Activated T-helper 17 cell treated with anti-CD3 and anti-CD28 coated beads, Interleukin-2, amount 50 U/mL, for 72 hours (primary cell): ENCODE measurements at regions not wholly inside any gene's neighbourhood (a gene's known extent, or its start where the extent isn't known, plus 50 kb on each side); places are given as distances from the start of the nearest gene placed in this dataset.

Experiments used
- ATAC-seq: fragments of 150-1000 bp; cut with Tn5 transposase; replicated peaks from 2 replicates; pipeline ENCODE4 v1.10.0; 2021; ENCODE audit warnings: mild to moderate bottlenecking, moderate library complexity
- H3K27ac Mint-ChIP-seq: one replicate; pipeline ENCODE4 v1.8.0; 2022; ENCODE audit warnings: mixed read lengths
- H3K27me3 Mint-ChIP-seq: one replicate; pipeline ENCODE4 v1.8.0; 2022; ENCODE audit warnings: mixed read lengths
- H3K36me3 Mint-ChIP-seq: one replicate; pipeline ENCODE4 v1.8.0; 2022; ENCODE audit warnings: low read depth, mild to moderate bottlenecking, mixed read lengths
- H3K4me1 Mint-ChIP-seq: one replicate; pipeline ENCODE4 v1.8.0; 2022; ENCODE audit warnings: mixed read lengths
- H3K4me3 Mint-ChIP-seq: one replicate; pipeline ENCODE4 v1.8.0; 2022; ENCODE audit warnings: mild to moderate bottlenecking, mixed read lengths
- H3K9me3 Mint-ChIP-seq: one replicate; pipeline ENCODE4 v1.8.0; 2022; ENCODE audit warnings: mixed read lengths

- no peak overlapping the region for H3K4me3 Mint-ChIP-seq
- no peak for ATAC-seq
- H3K27me3 Mint-ChIP-seq, result no peaks in the 10 kb centered on the region
- H3K27ac Mint-ChIP-seq, result no peak overlapping the region
- peaks cover 5% of the 10 kb centered on the region for H3K9me3 Mint-ChIP-seq
- no peaks in the 10 kb centered on the region for H3K36me3 Mint-ChIP-seq
- H3K4me1 Mint-ChIP-seq, result no peaks in the 10 kb centered on the region
Observed at GRCh38 chr3:1773679-1774078, 325.0 kb upstream of the CNTN4 start.

DNA sequence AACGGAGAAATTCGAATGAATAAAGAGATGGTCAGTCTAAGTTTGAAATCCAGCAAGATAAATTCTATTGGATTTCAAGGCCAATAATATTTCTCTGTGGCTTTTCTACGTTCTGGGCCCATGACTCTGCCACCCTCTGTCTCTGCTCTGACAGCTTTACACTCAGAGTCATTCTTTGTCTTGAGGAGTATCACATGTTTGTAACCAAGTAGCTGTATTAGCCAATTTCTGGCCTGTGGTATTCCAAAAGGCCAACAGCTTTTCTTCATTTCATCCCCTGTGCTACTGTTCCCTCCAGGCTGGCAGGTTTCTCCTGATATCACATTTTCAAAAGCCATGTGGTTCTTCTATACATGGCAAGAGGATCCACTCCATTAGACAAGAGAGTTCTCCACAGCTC is 324.1 kb upstream of the CNTN4 start:
- Mint-ChIP-seq H3K27ac (no peak overlapping the region), H3K36me3 (no peaks in the 10 kb centered on the region), H3K27me3 (no peaks in the 10 kb centered on the region), H3K9me3 (peaks cover 5% of the 10 kb centered on the region), H3K4me3 (no peak overlapping the region), H3K4me1 (no peaks in the 10 kb centered on the region)
- ATAC-seq, result no peak

DNA sequence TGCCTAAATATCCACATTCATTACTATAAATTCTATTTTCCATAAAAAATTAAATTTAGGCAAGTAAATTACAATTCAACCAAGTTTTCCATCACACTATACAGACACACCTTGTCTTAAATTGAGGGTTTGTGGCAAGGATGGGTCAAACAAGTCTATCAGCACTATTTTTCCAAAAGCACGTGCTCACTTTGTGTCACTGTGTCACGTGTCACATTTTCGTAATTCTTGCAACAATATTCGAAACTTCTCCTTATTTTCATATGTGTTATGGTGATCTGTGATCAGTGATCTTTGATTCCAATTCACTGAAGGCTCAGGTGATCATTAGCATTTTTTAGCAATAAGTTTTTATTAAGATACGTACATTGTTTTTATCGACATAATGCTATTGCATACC is 323.3 kb upstream of the CNTN4 start:
- H3K4me3 Mint-ChIP-seq, result no peak overlapping the region
- H3K4me1 Mint-ChIP-seq, result no peaks in the 10 kb centered on the region
- H3K27ac Mint-ChIP-seq, result no peak overlapping the region
- H3K36me3 Mint-ChIP-seq, result no peaks in the 10 kb centered on the region
- no peak for ATAC-seq
- H3K27me3 Mint-ChIP-seq, result no peaks in the 10 kb centered on the region
- H3K9me3 Mint-ChIP-seq, result peaks cover 5% of the 10 kb centered on the region

DNA sequence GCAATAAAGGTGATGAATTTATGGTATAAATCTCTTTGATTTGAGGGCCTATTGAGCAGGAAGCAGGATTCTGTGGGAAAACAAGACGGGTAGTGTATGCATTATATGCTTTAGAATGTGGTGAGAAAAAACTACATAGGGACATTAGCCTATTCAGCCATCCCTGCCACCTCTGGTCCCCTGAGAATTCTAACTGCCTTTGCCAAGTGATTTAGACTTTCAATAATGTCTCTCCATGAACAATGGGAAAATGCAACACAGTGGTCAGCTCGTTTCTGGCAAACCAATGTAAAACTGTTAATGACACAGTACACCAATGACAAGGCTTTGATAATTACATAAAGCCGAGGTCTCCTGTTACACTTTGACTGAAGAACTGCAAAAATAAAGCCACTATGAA is 314.7 kb upstream of the CNTN4 start:
- Mint-ChIP-seq H3K9me3 (peaks cover 9% of the 10 kb centered on the region), H3K36me3 (no peaks in the 10 kb centered on the region), H3K4me1 (no peaks in the 10 kb centered on the region), H3K27ac (no peak overlapping the region), H3K4me3 (no peak overlapping the region), H3K27me3 (no peaks in the 10 kb centered on the region)
- ATAC-seq, result no peak

- H3K4me1 Mint-ChIP-seq, result no peaks in the 10 kb centered on the region
- ATAC-seq, result no peak
- H3K9me3 Mint-ChIP-seq, result peaks cover 9% of the 10 kb centered on the region
- no peaks in the 10 kb centered on the region for H3K27me3 Mint-ChIP-seq
- H3K36me3 Mint-ChIP-seq, result no peaks in the 10 kb centered on the region
- H3K27ac Mint-ChIP-seq, result no peak overlapping the region
- no peak overlapping the region for H3K4me3 Mint-ChIP-seq
Observed at GRCh38 chr3:1787094-1787493, 311.6 kb upstream of the CNTN4 start.

DNA sequence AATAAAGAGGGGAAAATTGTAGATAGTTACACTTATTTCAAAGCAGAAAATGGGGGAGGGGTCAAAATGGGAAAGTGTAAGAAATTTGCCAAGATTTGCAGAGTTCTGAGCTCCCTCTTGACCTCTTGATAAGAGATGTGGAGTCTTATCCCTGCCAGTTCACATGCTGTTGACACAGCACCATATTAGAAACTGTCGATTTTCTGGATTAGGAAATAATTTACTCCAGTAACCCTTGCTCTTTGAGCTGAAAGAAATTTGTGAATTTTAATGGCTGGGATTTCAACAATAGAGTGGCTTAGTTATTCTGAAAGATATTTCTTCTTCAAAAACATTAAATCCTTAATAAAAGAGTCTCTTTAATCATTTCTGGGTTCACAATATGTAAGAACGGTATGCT is 306.2 kb upstream of the CNTN4 start:
- H3K36me3 Mint-ChIP-seq, result no peaks in the 10 kb centered on the region
- peaks cover under 1% of the 10 kb centered on the region for H3K9me3 Mint-ChIP-seq
- H3K4me3 Mint-ChIP-seq, result no peak overlapping the region
- ATAC-seq, result no peak
- H3K4me1 Mint-ChIP-seq, result no peaks in the 10 kb centered on the region
- H3K27ac Mint-ChIP-seq, result no peak overlapping the region
- H3K27me3 Mint-ChIP-seq, result no peaks in the 10 kb centered on the region

- H3K4me3 Mint-ChIP-seq, result no peak overlapping the region
- H3K27ac Mint-ChIP-seq, result no peak overlapping the region
- ATAC-seq, result no peak
- peaks cover 3% of the 10 kb centered on the region for H3K9me3 Mint-ChIP-seq
- no peaks in the 10 kb centered on the region for H3K27me3 Mint-ChIP-seq
- no peaks in the 10 kb centered on the region for H3K4me1 Mint-ChIP-seq
- H3K36me3 Mint-ChIP-seq, result no peaks in the 10 kb centered on the region
Observed at GRCh38 chr3:1798711-1799405, 299.8 kb upstream of the CNTN4 start.

GRCh38 chr3:1805331-1805730 is 293.3 kb upstream of the CNTN4 start:
- Mint-ChIP-seq H3K27ac (no peak overlapping the region), H3K4me3 (no peak overlapping the region), H3K27me3 (no peaks in the 10 kb centered on the region), H3K9me3 (peaks cover 20% of the 10 kb centered on the region), H3K36me3 (no peaks in the 10 kb centered on the region), H3K4me1 (no peaks in the 10 kb centered on the region)
- ATAC-seq, result no peak

GRCh38 chr3:1808590-1808989 is 290.1 kb upstream of the CNTN4 start:
- H3K4me1 Mint-ChIP-seq, result no peaks in the 10 kb centered on the region
- no peak for ATAC-seq
- H3K9me3 Mint-ChIP-seq, result peaks cover 24% of the 10 kb centered on the region
- H3K36me3 Mint-ChIP-seq, result no peaks in the 10 kb centered on the region
- H3K27ac Mint-ChIP-seq, result no peak overlapping the region
- H3K27me3 Mint-ChIP-seq, result no peaks in the 10 kb centered on the region
- no peak overlapping the region for H3K4me3 Mint-ChIP-seq

DNA sequence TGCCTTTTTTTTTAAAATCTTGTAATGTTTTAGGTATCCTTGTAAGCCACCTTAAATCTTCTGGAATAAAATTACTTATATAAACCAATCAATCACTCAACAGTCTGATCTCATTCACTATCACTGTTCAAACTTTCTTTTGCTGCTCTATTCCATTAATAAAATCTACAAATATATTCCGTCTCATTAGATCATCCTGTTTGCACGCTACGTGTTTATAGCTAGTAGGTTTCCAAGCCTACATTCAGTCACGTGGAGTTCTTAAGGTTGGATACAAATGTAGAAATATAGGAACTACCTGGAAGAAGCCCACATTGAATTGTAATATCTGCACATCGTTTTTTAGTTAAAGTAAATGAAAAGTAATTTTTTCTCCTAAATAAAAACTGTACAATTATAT is 274.8 kb upstream of the CNTN4 start:
- H3K27me3 Mint-ChIP-seq, result no peaks in the 10 kb centered on the region
- H3K36me3 Mint-ChIP-seq, result no peaks in the 10 kb centered on the region
- no peak overlapping the region for H3K27ac Mint-ChIP-seq
- no peak overlapping the region for H3K4me3 Mint-ChIP-seq
- peaks cover 4% of the 10 kb centered on the region for H3K9me3 Mint-ChIP-seq
- H3K4me1 Mint-ChIP-seq, result no peaks in the 10 kb centered on the region
- ATAC-seq, result no peak

GRCh38 chr3:1824359-1824758 is 274.3 kb upstream of the CNTN4 start:
- H3K9me3 Mint-ChIP-seq, result peaks cover 4% of the 10 kb centered on the region
- no peak for ATAC-seq
- no peak overlapping the region for H3K4me3 Mint-ChIP-seq
- no peak overlapping the region for H3K27ac Mint-ChIP-seq
- H3K4me1 Mint-ChIP-seq, result no peaks in the 10 kb centered on the region
- H3K36me3 Mint-ChIP-seq, result no peaks in the 10 kb centered on the region
- no peaks in the 10 kb centered on the region for H3K27me3 Mint-ChIP-seq

DNA sequence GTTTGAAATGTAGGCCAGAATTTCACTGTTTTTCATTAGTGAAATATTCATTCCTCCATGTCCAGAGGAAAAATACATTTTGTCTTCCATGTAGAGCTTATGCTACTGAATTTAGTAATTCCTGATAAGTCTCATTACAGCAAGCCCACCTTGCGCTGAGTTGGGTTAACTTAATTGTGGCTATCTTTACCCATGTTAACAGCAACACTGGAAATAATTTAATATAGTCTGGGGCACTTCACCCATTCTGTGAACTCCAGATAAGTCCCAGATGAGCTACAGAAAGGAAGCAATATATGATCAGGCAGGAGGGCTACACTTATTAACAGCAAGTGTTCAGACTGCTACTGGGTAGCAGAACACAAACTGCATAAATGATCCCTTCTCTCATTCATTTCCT is 270.1 kb upstream of the CNTN4 start:
- H3K9me3 Mint-ChIP-seq, result peaks cover 4% of the 10 kb centered on the region

GRCh38 chr3:1830851-1831250 is 267.8 kb upstream of the CNTN4 start:
- H3K36me3 Mint-ChIP-seq, result no peaks in the 10 kb centered on the region
- ATAC-seq, result no peak
- H3K27me3 Mint-ChIP-seq, result no peaks in the 10 kb centered on the region
- H3K4me3 Mint-ChIP-seq, result no peak overlapping the region
- H3K9me3 Mint-ChIP-seq, result peaks cover 3% of the 10 kb centered on the region
- no peaks in the 10 kb centered on the region for H3K4me1 Mint-ChIP-seq
- no peak overlapping the region for H3K27ac Mint-ChIP-seq

More for the DNA sequence above, 270.1 kb upstream of the CNTN4 start:
- H3K36me3 Mint-ChIP-seq, result no peaks in the 10 kb centered on the region
- no peaks in the 10 kb centered on the region for H3K27me3 Mint-ChIP-seq
- no peaks in the 10 kb centered on the region for H3K4me1 Mint-ChIP-seq
- no peak for ATAC-seq
- H3K4me3 Mint-ChIP-seq, result no peak overlapping the region
- H3K27ac Mint-ChIP-seq, result no peak overlapping the region

DNA sequence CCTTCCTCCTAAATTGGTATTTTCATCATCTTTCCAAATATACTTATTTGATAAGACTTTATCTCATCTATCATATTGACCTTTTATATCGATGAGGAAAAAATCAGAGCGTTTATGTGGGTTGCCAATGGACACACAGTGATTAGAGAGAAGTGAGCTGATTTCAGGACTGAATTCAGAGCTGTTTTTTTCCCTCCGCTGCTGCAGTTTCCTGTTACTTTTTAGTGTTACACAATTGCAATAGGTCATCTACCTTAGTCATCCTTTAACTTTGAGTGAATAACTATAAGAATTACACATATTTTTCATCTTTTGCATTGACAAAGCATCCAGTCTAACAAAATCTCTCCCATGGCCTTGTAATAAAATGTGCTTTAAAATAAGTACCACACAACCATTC is 266.3 kb upstream of the CNTN4 start:
- ATAC-seq, result no peak
- Mint-ChIP-seq H3K27me3 (no peaks in the 10 kb centered on the region), H3K4me3 (no peak overlapping the region), H3K27ac (no peak overlapping the region), H3K4me1 (no peaks in the 10 kb centered on the region), H3K9me3 (peaks cover 3% of the 10 kb centered on the region), H3K36me3 (no peaks in the 10 kb centered on the region)

GRCh38 chr3:1843111-1843510 is 255.6 kb upstream of the CNTN4 start:
- no peak overlapping the region for H3K4me3 Mint-ChIP-seq
- no peak for ATAC-seq
- H3K9me3 Mint-ChIP-seq, result peaks cover 13% of the 10 kb centered on the region
- no peak overlapping the region for H3K27ac Mint-ChIP-seq
- H3K4me1 Mint-ChIP-seq, result no peaks in the 10 kb centered on the region
- no peaks in the 10 kb centered on the region for H3K27me3 Mint-ChIP-seq
- H3K36me3 Mint-ChIP-seq, result no peaks in the 10 kb centered on the region

GRCh38 chr3:1847571-1847970 is 251.1 kb upstream of the CNTN4 start:
- Mint-ChIP-seq H3K4me1 (no peaks in the 10 kb centered on the region), H3K27me3 (no peaks in the 10 kb centered on the region), H3K9me3 (peaks cover 10% of the 10 kb centered on the region), H3K27ac (no peak overlapping the region), H3K4me3 (no peak overlapping the region), H3K36me3 (no peaks in the 10 kb centered on the region)
- no peak for ATAC-seq
